ENCODE measurements at regions not wholly inside any gene's neighbourhood (a gene's known extent, or its start where the extent isn't known, plus 50 kb on each side); places are given as distances from the start of the nearest gene placed in this dataset.

DNA sequence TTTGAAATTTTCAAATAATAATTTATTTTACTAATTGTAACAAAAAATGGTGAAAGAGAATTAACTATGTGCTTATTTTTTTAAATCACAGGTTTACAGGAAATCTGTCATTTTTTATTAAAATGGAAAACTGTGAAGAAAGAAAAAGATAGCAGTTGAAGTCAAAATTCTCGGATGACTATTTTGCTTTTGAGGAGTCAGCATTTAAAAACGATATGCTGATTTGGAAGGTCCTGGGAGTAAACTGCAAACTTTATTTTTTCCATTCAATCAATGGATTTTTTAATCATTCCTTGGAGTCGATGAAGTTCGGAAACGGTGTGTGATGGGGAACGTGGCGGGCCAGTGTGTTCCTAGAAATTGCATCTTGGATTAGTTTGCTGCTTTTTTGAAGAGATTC is 258.9 kb upstream of the NAV3 start:
- DNase-seq (ENCODE audit: low read depth): no peak

DNA sequence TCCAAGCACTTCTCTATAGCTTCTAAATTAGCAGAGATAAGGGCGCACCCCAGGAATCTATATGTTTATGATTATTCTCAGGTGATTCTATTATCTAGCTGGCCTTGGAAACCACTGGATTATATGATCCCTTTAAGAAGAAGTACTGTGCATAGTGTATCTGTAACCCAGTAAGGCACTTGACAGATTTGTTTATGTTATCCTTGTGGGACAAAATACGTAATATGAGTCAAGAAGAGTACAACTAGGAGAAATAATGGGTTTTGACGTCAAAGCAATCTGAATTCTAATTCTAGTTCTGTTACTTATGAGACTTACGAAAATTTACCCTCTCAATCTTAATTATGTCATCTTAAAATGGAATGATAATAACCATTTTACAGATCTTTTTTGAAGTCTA is 259.6 kb upstream of the NAV3 start:
- DNase-seq (ENCODE audit: low read depth): no peak

DNA sequence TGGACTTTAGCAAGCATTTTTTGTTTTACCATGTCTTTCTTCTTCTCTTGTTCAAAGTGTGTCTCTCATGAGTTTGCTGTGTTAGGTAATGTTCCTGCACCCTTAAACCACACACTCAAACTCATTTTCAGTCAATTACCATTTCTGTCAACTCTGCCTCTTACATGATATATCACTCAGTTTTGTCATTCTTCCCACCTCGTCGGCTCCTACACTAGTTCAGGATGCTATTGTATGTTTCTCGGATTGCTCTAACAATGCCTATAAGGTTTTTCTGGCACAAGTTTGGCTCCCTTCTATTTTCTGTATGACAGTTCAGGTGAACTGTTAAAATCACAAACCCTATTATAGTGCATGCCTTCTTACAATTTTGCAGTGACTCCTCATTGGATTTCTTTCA is 260.8 kb upstream of the NAV3 start:
- DNase-seq (ENCODE audit: low read depth): no peak

DNA sequence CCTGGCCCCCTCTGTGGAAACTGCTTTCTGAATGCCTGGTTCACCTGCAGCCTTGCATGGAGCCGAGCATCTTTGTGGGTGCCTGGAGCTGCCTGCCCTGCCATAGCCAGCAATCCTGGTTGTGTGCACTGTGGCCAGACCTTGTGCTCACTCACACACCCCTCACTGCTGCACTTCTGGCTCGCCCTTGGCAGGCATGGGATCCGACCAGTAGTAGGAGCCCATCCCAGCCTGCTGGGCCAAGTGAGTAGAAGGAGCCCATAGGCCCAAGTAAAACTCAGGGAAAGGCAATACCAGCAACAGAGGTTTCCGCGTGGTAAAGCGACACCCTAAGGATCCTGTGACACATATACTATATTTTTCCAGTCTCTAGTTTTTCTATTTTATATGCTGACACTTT is 270.0 kb upstream of the NAV3 start:
- DNase-seq (ENCODE audit: low read depth): no peak

DNA sequence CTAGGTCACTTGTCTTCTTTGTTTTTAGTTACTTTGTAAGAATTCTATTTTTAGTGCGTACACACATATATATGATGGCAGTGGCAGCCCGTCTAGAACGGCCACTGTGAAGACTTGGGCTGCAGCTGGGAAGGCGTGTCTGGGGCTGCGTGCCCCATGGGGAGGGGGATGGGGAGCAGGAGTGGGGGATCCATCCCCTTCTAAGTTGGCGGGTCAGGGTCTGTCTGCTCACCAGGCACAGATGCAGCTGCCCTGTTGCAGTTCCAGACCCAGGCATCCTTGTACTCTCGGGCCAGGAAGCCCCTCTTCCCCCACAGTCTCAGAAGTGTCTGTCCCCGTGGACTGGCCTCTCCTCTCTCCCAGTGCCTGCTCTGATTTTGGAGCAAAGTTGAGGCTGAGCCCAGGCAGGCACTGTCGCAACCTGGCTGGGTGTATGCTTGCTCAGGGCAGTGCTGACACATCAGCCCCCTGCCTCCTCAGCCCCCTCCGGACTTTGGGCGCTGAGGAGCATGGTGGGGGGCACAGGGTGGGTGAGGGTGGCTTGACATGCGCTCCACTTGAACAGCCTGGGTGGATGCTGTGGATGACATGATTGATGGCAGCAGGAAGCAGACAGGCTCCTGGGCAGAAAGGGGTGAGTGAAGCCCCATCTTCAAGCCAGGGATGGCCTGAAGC is 271.2 kb upstream of the NAV3 start:
- no peak for DNase-seq (ENCODE audit: low read depth)

DNA sequence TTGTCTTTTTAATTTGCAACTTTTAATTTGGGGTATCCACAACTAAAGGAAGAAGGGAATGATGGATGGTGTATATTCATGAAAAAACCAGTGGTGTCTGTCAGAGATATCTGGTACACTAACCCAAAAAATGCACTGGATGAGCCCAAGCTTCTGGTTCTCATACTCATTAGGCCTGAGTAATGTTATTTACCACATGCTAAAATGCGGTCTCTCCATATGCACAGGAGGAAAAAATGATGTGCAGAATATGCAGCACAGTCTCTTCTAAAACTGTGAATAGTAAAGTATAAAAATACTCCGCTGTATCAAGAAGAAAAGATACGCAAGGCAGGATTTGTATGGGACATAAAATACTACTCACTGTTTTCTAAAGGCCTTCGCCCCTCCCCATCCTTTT is 275.6 kb upstream of the NAV3 start:
- no peak for DNase-seq (ENCODE audit: low read depth)

DNA sequence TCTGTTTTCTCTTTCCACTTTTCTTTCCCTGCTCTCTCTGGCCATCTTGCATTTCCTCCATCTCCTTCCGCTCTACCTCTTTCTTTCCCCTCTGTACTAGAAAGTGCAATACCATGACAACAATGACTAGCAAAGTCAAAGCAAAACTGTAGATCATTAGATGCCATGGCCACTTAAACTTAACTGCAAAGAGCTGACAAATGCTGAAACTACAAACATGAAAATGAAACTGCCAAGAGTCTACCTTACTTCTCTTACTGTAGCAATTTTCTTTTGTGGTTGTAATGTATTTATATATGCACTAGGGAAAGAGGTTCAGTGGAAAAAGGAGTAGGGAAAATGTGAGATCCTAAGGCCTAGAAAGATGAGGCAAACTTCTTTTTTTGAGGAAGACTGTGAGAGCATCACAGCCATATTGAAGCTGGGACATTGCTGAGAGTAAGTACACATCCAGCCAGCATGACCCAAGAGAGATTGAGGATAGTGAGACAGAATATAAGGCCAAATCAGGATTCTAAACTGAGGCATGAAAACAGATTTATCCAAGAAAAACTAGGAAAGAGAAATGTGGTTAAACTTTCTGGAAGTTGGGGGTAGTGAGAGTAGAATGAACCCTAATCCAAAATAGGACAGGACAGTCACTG is 276.6 kb upstream of the NAV3 start:
- no peak for DNase-seq (ENCODE audit: low read depth)

DNA sequence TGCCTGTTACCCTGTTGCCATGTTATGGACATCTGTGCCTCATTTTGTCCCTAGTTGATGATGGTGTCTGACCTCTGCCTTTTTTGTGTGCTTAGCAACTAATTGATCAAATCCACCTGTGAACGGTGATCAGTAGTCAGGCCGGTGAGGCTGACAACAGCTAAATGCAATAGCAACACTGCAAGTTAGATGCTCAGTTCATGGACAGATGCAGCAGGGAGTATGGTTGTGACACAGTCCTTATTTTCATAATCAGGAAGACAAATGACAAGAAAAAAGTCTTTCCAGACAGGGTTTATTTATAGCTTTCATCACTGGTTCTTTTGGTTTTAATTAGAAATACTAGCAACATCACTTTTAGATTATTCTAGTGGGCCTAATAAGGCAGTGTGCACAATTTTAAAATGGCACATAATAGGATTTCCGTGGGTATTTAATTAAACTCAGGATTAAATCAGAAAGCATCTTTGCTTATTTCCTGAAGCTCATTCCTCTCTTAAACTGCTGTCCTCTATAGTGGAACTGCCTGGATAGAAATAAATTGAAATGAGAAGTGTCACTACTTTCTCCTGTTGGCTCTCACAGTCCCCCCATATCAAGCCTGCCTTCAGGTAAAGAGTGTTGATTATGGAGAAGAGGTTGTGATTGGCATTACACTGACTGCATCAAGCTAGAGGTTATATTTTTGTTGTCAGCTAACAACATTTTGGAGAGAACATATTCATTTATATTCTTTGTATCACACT is 281.1 kb upstream of the NAV3 start:
- no peak for DNase-seq (ENCODE audit: low read depth)

DNA sequence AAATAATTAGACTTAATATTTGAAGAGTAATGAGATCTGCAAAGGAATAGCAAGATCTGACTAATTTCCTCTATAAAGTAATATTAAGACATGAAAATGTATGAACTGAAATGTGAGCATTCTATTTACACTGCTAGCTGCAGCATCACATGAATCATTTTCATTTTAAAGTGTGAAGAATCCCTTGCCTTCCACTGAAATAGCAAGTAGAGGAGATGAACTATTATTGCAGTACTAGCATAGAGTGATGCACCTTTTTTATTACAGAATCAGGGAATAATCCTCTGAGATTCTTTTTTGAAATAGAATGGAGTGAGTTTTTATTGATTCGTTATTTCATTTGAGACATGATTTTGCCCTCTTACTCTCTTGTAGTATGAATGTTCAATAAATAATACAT is 281.9 kb upstream of the NAV3 start:
- DNase-seq (ENCODE audit: low read depth): no peak

DNA sequence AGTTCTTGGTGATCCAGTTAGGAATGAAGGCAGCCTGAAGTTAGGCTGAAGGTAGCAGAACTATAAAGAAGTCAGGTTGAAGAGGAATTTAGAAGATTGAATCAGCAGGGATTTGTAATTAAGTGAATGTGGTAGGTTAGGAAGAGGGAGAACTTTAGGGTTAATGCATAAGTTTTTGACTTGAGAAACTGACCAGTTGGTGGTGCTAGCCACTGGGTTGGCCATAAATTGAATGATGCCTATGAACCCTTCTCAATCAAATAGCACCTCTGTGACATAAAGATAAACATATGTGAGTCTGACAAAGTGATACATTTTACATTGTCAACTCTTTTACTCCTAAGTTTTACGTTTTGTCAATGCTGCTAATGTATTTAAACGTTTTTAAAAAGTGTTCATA is 290.6 kb upstream of the NAV3 start:
- peak; percentile 1 for DNase-seq (ENCODE audit: low read depth)

DNA sequence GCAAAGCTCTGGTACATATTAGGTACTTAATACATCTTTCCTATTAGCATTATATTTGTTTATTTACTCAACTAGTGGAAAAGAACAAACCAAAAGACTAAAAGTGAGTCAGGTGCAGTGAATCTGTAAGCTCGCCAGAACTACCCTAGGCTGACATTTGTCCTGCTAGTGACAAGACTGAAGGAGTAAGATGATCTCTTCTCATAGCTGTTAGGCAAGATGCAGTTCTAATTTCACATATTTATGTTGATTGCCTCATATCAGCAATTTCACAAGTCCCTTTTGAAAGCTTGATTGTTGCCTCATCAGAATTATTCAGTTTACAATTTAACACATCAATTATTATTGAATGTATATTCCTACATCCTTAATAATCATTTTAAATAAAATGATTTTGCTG is 293.0 kb upstream of the NAV3 start:
- DNase-seq (ENCODE audit: low read depth): no peak

DNA sequence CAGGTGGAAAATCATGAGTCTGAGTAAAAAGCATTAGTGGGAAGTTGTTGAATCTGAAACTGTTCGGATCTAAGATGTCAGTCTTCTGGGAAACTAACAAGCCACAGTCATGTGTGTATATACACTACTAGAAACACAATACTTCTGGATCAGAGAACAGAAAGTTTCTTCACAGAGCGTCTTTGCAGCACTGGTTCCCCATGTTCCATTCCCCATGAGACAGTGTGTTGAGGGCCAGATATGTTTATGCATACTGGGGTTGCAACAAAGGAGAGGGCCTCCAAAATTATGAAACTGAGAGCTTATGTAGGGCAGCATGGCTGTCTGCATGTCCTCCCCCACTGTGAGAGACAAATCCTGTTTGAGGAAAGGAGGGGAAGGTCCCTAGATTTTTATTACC is 295.0 kb upstream of the NAV3 start:
- DNase-seq (ENCODE audit: low read depth): no peak

DNA sequence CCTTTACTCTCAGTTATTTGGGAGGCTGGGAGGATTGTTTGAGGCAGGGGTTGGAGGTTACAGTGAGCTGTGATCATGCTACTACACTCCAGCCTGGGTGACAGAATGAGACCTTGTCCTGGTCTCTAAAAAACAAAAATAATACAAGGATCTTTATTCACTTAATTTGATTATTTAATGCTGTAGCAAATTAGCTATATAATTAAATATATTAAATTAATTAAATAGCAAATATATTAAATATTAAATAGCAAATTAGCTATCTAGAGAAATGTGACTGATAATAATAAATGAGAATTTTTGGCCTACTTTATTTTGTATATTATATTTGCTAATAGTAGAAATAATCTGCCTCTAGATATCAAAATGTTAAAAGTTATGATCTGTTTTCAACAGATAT is 298.8 kb upstream of the NAV3 start:
- DNase-seq (ENCODE audit: low read depth): no peak

DNA sequence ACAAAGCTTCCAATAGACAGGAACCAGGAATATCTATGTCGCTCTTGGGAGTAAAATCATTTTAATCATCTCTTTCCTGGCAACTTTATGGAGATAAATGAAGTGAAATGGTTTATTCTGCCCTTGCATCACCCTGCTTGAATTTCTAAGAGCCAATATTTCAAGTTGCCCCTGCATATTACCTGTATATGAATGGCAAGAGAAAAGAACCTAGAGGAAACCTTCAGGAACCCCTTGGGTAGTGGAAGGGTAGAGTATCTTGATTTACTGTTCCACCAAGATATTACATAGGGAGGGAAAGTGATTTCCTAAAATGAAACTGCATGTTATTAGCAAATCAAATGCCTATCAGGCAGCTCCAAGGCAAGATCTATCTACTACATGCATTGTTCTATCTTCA is 308.4 kb upstream of the NAV3 start:
- no peak for DNase-seq (ENCODE audit: low read depth)

DNA sequence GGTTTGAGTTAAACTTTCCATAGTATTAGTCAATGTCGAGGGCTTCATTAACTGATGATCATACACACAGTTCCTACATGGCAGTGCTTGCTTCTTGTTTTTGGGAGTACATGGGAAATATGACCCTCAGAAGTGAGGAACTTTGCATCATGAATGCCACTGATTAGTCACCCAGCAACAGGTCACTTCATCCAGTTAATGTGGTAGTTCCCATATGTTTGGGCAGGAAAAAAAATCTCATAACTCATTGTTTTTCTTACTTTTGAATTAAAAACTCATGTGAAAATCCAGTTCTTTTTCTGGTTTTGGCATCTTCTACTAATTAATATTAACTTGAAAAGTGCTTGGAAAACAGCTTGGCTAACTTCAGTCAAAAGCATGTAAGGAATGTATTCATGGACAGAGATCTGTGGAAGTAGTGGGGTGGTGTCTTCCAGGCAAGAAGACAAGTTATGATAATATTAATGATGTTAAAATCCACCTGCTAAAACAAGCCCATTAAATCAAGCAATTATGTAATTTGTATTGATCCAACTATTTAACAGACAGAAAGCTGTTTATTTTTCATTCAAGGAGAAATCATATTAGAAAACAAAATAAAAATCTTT is 309.1 kb upstream of the NAV3 start:
- no peak for DNase-seq (ENCODE audit: low read depth)

DNA sequence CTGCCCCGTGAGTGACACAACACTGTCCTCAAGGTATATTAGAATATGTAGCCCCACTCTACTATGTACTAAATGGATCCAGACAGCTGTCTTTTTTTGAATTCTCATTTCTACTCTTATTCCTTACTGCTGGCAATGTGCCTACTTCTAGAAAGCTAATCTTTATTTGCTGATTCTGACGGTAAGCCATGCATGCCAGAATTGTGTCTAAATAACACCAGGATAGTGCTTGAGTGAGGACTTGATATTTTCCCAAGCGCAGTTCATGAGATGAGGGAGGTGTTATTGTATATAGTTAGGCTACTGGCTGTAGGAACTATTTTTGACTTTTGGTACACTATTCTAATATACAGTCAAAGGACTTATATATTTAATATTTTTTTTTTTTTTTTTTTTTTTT is 316.2 kb upstream of the NAV3 start:
- no peak for DNase-seq (ENCODE audit: low read depth)

DNA sequence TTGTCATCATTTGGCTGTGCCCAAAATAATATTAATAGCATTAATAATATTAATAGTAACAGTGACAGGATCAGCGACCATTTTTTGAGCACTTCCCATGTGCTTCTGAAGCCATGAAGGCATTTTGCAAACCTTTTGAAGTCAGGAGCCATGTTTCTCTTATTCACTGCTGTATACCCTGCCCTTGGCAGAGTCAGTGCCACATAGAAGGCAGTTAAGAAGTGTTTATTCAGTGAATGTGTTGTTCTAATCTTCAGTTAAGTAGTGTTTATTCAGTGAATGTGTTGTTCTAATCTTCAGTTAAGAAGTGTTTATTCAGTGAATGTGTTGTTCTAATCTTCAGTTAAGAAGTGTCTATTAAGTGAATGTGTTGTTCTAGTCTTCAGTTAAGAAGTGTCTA is 319.7 kb upstream of the NAV3 start:
- no peak for DNase-seq (ENCODE audit: low read depth)

DNA sequence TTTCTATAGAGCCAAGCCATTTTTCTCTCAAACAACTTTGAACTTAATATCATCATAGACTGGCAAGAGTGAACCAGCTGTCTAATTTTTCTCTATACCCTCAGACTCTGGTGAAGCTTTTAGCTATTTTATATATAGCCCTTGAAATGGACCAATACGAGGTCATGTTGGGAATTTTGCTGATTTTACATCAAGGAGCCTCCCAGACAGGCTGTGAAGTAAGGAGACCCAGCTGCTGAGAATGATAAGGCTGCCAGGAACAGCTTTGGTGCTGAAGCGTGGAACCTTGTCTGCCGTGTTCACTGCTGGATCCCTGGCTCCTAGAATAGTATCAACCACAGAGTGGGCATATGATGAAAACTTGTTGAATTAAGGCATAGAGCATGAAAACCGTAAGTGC is 326.2 kb upstream of the NAV3 start:
- no peak for DNase-seq (ENCODE audit: low read depth)

DNA sequence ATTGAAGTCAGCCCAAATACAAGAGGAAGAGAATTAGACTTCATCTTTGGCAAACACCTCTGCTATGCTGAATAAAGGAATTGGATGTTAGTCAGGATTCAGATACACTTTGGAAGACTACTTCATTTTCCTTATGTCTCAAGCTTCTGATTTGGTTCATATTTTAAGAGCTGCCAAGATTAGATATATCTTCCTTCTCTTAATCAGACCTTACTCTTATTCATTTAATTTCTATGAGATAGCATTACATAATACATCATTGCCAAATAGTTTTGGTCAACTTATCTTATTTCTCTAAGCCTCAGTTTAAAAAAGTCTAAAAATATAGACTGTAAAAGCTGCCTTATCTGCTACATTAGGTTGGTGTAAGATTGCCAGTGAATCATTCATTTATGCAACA is 330.6 kb upstream of the NAV3 start:
- DNase-seq (ENCODE audit: low read depth): no peak

DNA sequence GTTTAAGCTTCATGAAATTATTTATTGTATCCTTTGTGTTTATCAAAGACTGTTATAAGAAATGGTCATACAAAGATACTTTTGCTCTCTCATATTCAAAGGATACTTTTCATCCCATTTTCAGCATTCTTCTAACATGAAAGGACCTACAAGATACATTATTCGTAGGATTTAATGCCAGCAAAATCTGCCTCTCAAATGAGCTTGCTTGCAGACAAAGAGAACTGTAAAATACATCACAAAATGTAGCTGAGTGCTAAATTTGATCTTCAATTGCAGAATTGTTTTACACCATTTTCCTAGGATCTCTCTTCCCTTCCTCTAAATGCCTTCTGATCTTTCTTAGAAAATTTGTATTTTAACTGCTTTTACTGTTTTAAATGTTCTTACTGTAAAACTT is 333.0 kb upstream of the NAV3 start:
- DNase-seq (ENCODE audit: low read depth): no peak

DNA sequence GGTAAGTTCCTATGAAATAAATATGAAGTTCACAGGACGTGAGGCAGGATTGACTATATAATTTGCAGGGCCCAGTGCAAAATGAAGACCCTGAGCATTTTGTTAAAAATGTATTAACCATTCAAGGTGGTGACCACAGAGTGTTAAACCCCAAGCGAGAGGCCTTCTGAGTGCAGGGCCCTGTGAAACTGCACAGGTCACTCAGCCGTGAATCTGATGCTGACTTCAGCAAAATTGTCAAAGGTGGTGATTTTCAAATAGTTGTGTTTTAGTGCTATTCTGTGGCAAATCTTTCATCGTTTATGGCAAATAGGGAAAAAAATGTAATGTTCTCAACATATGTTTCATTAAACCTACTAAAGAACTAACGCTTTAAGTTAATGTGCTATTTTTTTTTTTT is 334.0 kb upstream of the NAV3 start:
- DNase-seq (ENCODE audit: low read depth): no peak

DNA sequence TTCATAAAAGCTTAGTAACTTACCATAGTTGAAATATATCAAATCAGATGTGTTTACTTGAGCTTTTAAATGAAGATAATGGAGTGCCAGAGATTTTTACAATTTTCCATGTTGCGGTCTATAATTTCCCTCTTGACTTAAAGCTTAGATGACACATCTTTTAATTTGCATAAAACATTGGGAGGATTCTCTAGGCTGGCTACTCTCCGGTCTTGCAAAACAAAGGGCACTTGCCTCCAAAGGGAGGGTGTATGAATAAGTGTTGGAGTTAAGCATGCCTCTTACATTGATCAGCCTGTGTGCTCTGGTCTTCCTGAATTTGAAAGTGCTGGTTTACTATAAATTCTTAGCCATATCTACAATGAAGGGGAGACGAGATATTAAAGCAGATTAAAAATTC is 336.4 kb upstream of the NAV3 start:
- DNase-seq (ENCODE audit: low read depth): peak; percentile 29
